ENCODE measurements at regions not wholly inside any gene's neighbourhood (a gene's known extent, or its start where the extent isn't known, plus 50 kb on each side); places are given as distances from the start of the nearest gene placed in this dataset.

DNA sequence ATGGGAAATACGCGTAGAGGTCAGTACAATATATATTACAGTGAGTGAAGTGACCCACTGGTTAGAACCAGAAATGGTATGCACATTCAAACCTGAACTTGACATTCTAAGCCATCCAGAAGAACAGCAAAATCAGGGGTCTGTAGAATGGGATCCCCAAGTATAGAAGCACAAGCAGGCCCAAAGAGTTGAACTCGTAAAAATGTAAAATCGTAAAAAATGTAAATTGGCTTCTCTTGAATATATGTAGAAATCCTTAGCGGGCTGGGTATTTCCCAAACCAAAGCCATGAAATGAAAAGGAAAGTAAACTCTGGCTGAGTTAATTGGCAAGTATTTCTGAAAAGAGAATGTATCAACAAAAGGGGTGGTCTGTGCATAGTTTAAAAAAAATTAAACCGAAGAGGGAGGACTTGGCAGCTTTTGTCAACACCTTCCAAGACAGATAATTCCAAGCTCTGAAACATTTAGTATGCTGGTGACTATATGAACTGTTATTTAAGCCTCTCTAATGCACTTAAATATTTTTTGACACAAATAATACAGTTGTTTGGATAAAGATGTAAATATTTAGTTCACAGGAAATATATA, 1505.6 kb upstream of the FLRT2 start:
- Histone ChIP-seq H3K27me3 (ENCODE audit: control insufficient read depth in 2 of 2, insufficient read depth in 2 of 2, low read length in 2 of 2) (no peaks in the 10 kb centered on the region), H4K20me1 (replicated peaks; ENCODE audit: control insufficient read depth, extremely low read depth, insufficient read depth, low read length) (no peaks in the 10 kb centered on the region), H3K4me2 (ENCODE audit: insufficient read depth, low read length) (no peak overlapping the region), H3K9me3 (replicated peaks; ENCODE audit: control insufficient read depth, insufficient read depth, low read length) (no peaks in the 10 kb centered on the region), H2AFZ (ENCODE audit: low read depth, low read length) (no peak overlapping the region), H3K27ac (ENCODE audit: insufficient read depth, low read depth, low read length) (no peak overlapping the region), H3K9me1 (replicated peaks; ENCODE audit: control insufficient read depth, extremely low read depth, insufficient read depth, low read length) (no peaks in the 10 kb centered on the region), H3K79me2 (ENCODE audit: control insufficient read depth, insufficient read depth, low read length) (no peaks in the 10 kb centered on the region), H3K36me3 (ENCODE audit: control insufficient read depth in 2 of 2, extremely low read depth in 1 of 2, insufficient read depth in 2 of 2, low read length in 2 of 2) (no peaks in the 10 kb centered on the region), H3K4me1 (ENCODE audit: control insufficient read depth, extremely low read depth, insufficient read depth, low read length) (peaks cover 8% of the 10 kb centered on the region), H3K4me3 (replicated peaks in 1 of 3; ENCODE audit: insufficient read depth in 1 of 3, low read depth in 1 of 3, low read length in 3 of 3) (no peak overlapping the region), H3K9ac (replicated peaks; ENCODE audit: extremely low read depth, insufficient read depth, low read length) (no peak overlapping the region)
- intact Hi-C loops (cut with micrococcal nuclease) (no loop called here), dilution Hi-C loops (cut with MboI; ENCODE audit: extremely low pct_ligation_motif_present, low sequenced_read_pairs) (no loop called here)
- no TSS peak for BruUV-seq (replicated peaks)
- POLR2A ChIA-PET = no interaction called here
- FAIRE-seq (no peak), DNase-seq (ENCODE audit: low read depth, low spot score) (no peak)
- CTCF ChIA-PET = no interaction called here
- TF ChIP-seq MAX (IDR thresholded peaks at IDR 0.05; ENCODE audit: insufficient read depth, insufficient read length) (no peak), GATA2 (IDR thresholded peaks at IDR 0.05; ENCODE audit: insufficient read depth, insufficient read length, low read depth, low read length) (no peak), POLR2A (IDR thresholded peaks at IDR 0.05; ENCODE audit: low read depth, low read length) (no peak), POLR2AphosphoS5 (IDR thresholded peaks at IDR 0.05; ENCODE audit: insufficient read depth, low read depth, low read length) (no peak), CTCF (IDR thresholded peaks at IDR 0.05; ENCODE audit: extremely low read depth in 1 of 2, insufficient read depth in 1 of 2, low read depth in 1 of 2, low read length in 2 of 2) (no peak), MYC (IDR thresholded peaks at IDR 0.05; ENCODE audit: low read depth, low read length) (no peak), EZH2 (IDR thresholded peaks at IDR 0.05; ENCODE audit: borderline replicate concordance, low read depth, low read length, severe bottlenecking) (no peak), FOS (IDR thresholded peaks at IDR 0.05; ENCODE audit: borderline replicate concordance, insufficient read depth, low read length) (no peak), JUN (IDR thresholded peaks at IDR 0.05; ENCODE audit: borderline replicate concordance, insufficient read depth, insufficient read length, low read depth) (no peak)
